Panc1 (cell line): ENCODE measurements at regions not wholly inside any gene's neighbourhood (a gene's known extent, or its start where the extent isn't known, plus 50 kb on each side); places are given as distances from the start of the nearest gene placed in this dataset.

Source experiments
- ATAC-seq: fragments of 200-7000 bp; cut with Tn5 transposase; 2 replicates; pipeline ENCODE4 v1.9.1; 2020; ENCODE audit warnings: mild to moderate bottlenecking, moderate library complexity
- BruUV-seq: library from RNA; stranded (reverse); fragments of 400-500 nt; replicated peaks from 2 replicates; lab custom pipeline; 2021; lab: Mats Ljungman, UMichigan
- CTCF ChIA-PET: fragments of 300-600 bp; sonication (Branson Sonifier 250); formaldehyde crosslinking; loops from one replicate; lab custom pipeline; 2022; ENCODE audit warnings: antibody characterized with exemption; lab: Charles Lee
- POLR2A ChIA-PET: fragments of 300-600 bp; sonication (Branson Sonifier 250); formaldehyde crosslinking; loops from one replicate; lab custom pipeline; 2022; ENCODE audit warnings: antibody characterized with exemption; lab: Charles Lee
- DNase-seq: peaks from one replicate; pipeline ENCODE4 v3.0.0-alpha.2; 2010; ENCODE audit warnings: low read depth, low spot score
- H3K27ac ChIP-seq: 2 replicates; pipeline ENCODE4 v1.5.1; 2011; ENCODE audit warnings: mild to moderate bottlenecking, low read length, inconsistent platforms
- H3K27me3 ChIP-seq: fragments of 200-500 bp; sonication (Bioruptor generic); 2 replicates; pipeline ENCODE4 v1.6.0; 2014; ENCODE audit warnings: low read length, inconsistent platforms; ENCODE audit not compliant: control insufficient read depth, insufficient read depth
- H3K36me3 ChIP-seq: fragments of 200-500 bp; sonication (Bioruptor generic); 2 replicates; pipeline ENCODE4 v1.5.1; 2014; ENCODE audit warnings: inconsistent platforms, mild to moderate bottlenecking, low read length, moderate library complexity; ENCODE audit not compliant: control insufficient read depth, insufficient read depth
- H3K4me1 ChIP-seq: 2 replicates; pipeline ENCODE4 v1.5.1; 2011; ENCODE audit warnings: inconsistent platforms, mild to moderate bottlenecking, low read length, moderate library complexity; ENCODE audit not compliant: control insufficient read depth, insufficient read depth
- H3K4me3 ChIP-seq, 2 experiments: 2 replicates each; pipeline ENCODE4 v1.5.1; 2011 to 2012; ENCODE audit warnings: low read depth in 2 of 2, low read length in 2 of 2, mild to moderate bottlenecking in 2 of 2, inconsistent platforms in 1 of 2, moderate library complexity in 1 of 2
- H3K9me3 ChIP-seq: fragments of 200-500 bp; sonication (Bioruptor generic); 2 replicates; pipeline ENCODE4 v1.5.1; 2014; ENCODE audit warnings: low read depth, mild to moderate bottlenecking, inconsistent platforms, low read length, moderate library complexity; ENCODE audit not compliant: control insufficient read depth, insufficient read depth
- CTCF ChIP-seq: fragments of 450-650 bp; IDR thresholded peaks from 2 replicates; pipeline ENCODE4 v1.5.1; 2017; ENCODE audit warnings: mild to moderate bottlenecking
- POLR2AphosphoS5 ChIP-seq: IDR thresholded peaks from 2 replicates; pipeline ENCODE4 v1.6.1; 2012; ENCODE audit warnings: mild to moderate bottlenecking, low read depth, low read length, moderate library complexity
- REST ChIP-seq, 2 experiments: IDR thresholded peaks; 2 replicates each; pipeline ENCODE4 v1.6.1; 2011 to 2012; ENCODE audit warnings: low read depth in 2 of 2, control low read depth in 1 of 2, low read length in 1 of 2, mild to moderate bottlenecking in 1 of 2, moderate library complexity in 1 of 2; ENCODE audit not compliant: insufficient read depth in 1 of 2
- SIN3A ChIP-seq: IDR thresholded peaks from 2 replicates; pipeline ENCODE4 v1.6.1; 2012; ENCODE audit warnings: low read depth, mild to moderate bottlenecking, low read length, moderate library complexity, borderline replicate concordance; ENCODE audit not compliant: insufficient read depth
- TCF7L2 ChIP-seq: IDR thresholded peaks from 2 replicates; pipeline ENCODE4 v1.6.1; 2011; ENCODE audit warnings: mild to moderate bottlenecking, low read depth, low read length, inconsistent platforms
- in situ Hi-C: cut with HindIII; loops from 2 replicates; pipeline ENCODE4 v1.10.0; 2016; ENCODE audit warnings: low sequenced_read_pairs, low pct_unique_long_range_greater_than_20kb
- intact Hi-C: fragments of 100-400 bp; cut with micrococcal nuclease; formaldehyde crosslinking; loops from one replicate; pipeline ENCODE4 v1.10.0; 2022; ENCODE audit not compliant: unreplicated experiment

DNA sequence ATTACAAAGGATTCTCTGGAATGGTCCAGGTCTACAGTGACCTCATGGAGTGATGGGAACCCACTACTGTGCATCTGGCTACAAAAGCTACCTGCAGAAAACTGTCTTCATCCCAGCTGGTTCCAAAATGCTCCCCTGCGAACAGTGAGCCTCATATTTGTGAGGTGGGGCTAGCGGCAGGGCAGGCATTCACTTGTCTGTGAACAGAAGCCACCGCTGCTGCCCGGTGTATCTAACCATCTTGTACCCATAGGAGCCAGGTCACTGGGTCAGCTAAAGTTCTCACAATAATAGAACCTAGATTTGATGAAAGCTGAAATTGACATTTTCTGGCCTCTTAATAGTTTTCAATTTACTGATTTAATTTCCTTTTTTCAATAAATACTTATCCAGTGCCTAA is 150.7 kb downstream of the KLF13 start:
- no peak for ATAC-seq
- intact Hi-C loops (no loop called here), in situ Hi-C loops (no loop called here)
- Histone ChIP-seq H3K4me3 (no peak overlapping the region), H3K36me3 (no peaks in the 10 kb centered on the region), H3K4me1 (no peaks in the 10 kb centered on the region), H3K9me3 (no peaks in the 10 kb centered on the region), H3K27ac (no peak overlapping the region), H3K27me3 (no peaks in the 10 kb centered on the region; the same call in 1 of the 2 replicates)
- ChIA-PET POLR2A (no interaction called here), CTCF (no interaction called here)
- TF ChIP-seq CTCF (no peak), SIN3A (no peak), REST (IDR thresholded peaks at IDR 0.05; ENCODE audit: insufficient read depth in 1 of 2, low read depth in 2 of 2, low read length in 1 of 2) (no peak), POLR2AphosphoS5 (no peak), TCF7L2 (no peak)
- no peak for DNase-seq
- no TSS peak for BruUV-seq

GRCh38 chr15:31477851-31478701 is 151.4 kb downstream of the KLF13 start:
- TF ChIP-seq TCF7L2 (no peak), POLR2AphosphoS5 (no peak), SIN3A (no peak), CTCF (no peak), REST (IDR thresholded peaks at IDR 0.05; ENCODE audit: insufficient read depth in 1 of 2, low read depth in 2 of 2, low read length in 1 of 2) (no peak)
- no peaks in the 10 kb centered on the region for H3K36me3 ChIP-seq
- no TSS peak for BruUV-seq
- no peaks in the 10 kb centered on the region for H3K4me1 ChIP-seq
- ATAC-seq, result no peak
- POLR2A ChIA-PET, result no interaction called here
- DNase-seq, result no peak
- no peaks in the 10 kb centered on the region for H3K9me3 ChIP-seq
- in situ Hi-C loops (no loop called here), intact Hi-C loops (no loop called here)
- no peak overlapping the region for H3K4me3 ChIP-seq
- CTCF ChIA-PET, result interaction anchor here (1.0 kb wide), 1 partner anchor 11 kb away, joined by 3 read pairs; no protein-coding TSS in a partner anchor
- H3K27ac ChIP-seq, result no peak overlapping the region
- H3K27me3 ChIP-seq, result no peaks in the 10 kb centered on the region
